Thoracic aorta (tissue), 2 donors: ENCODE measurements at regions not wholly inside any gene's neighbourhood (a gene's known extent, or its start where the extent isn't known, plus 50 kb on each side); places are given as distances from the start of the nearest gene placed in this dataset.

Source experiments
- ATAC-seq: fragments of 150-250 bp; one replicate; pipeline ENCODE4 v1.8.0; 2017; ENCODE audit warnings: low read depth; ENCODE audit not compliant: insufficient number of reproducible peaks, low FRiP score
- DNase-seq: peaks from one replicate; pipeline ENCODE4 v3.0.0-alpha.2; 2020; ENCODE audit warnings: low spot score
- H3K27ac ChIP-seq, 2 donors: fragments of 200-600 bp; sonication (generic); 1 replicate in 1 of 2; 2 replicates in 1 of 2; pipeline ENCODE4 v1.5.1; 2016; ENCODE audit warnings: mild to moderate bottlenecking in 2 of 2, moderate library complexity in 2 of 2
- H3K27me3 ChIP-seq: fragments of 200-600 bp; sonication (generic); replicated peaks from 2 replicates; pipeline ENCODE4 v1.6.0; 2016; ENCODE audit warnings: mild to moderate bottlenecking; ENCODE audit not compliant: insufficient read depth
- H3K36me3 ChIP-seq: fragments of 200-600 bp; sonication (generic); one replicate; pipeline ENCODE4 v1.5.1; 2016
- H3K4me1 ChIP-seq, 2 donors: fragments of 200-600 bp; sonication (generic); 1 replicate in 1 of 2; 2 replicates in 1 of 2; pipeline versions ENCODE4 v1.5.1 to v1.6.0; 2016; ENCODE audit warnings: low read depth in 2 of 2, mild to moderate bottlenecking in 1 of 2; ENCODE audit not compliant: control insufficient read depth in 1 of 2
- H3K4me3 ChIP-seq: fragments of 200-600 bp; sonication (generic); 2 replicates; pipeline ENCODE4 v1.5.1; 2016; ENCODE audit warnings: mild to moderate bottlenecking
- H3K9me3 ChIP-seq: fragments of 200-600 bp; sonication (generic); 2 replicates; pipeline ENCODE4 v1.5.1; 2016
- CTCF ChIP-seq: fragments of 200-600 bp; sonication (generic); IDR thresholded peaks from one replicate; pipeline ENCODE4 v1.5.1; 2019; ENCODE audit warnings: antibody characterized with exemption

GRCh38 chr18:28541276-28541930 lies 364.5 kb upstream of the CDH2 start:
- no peak for TF ChIP-seq CTCF
- no peak for ATAC-seq
- DNase-seq = no peak

GRCh38 chr18:28529644-28530043 lies 352.7 kb upstream of the CDH2 start:
- H3K27me3 ChIP-seq = no peaks in the 10 kb centered on the region
- ATAC-seq = no peak
- H3K36me3 ChIP-seq = no peaks in the 10 kb centered on the region
- no peak for TF ChIP-seq CTCF
- H3K4me3 ChIP-seq = no peak overlapping the region
- H3K4me1 ChIP-seq = no peaks in the 10 kb centered on the region
- DNase-seq = no peak
- H3K9me3 ChIP-seq = no peaks in the 10 kb centered on the region
- H3K27ac ChIP-seq = no peak overlapping the region

More at GRCh38 chr18:28541276-28541930, 364.5 kb upstream of the CDH2 start:
- Histone ChIP-seq H3K4me3 (no peak overlapping the region), H3K4me1 (peaks cover 0 to 7% of the 10 kb centered on the region in 2 donors), H3K27me3 (no peaks in the 10 kb centered on the region), H3K27ac (no peak overlapping the region), H3K9me3 (no peaks in the 10 kb centered on the region), H3K36me3 (no peaks in the 10 kb centered on the region)

- no peak for TF ChIP-seq CTCF
- DNase-seq (no peak), ATAC-seq (no peak)
- Histone ChIP-seq H3K27ac (no peak overlapping the region), H3K4me3 (no peak overlapping the region), H3K4me1 (no peaks in the 10 kb centered on the region), H3K27me3 (no peaks in the 10 kb centered on the region), H3K9me3 (no peaks in the 10 kb centered on the region), H3K36me3 (no peaks in the 10 kb centered on the region)
Measured at GRCh38 chr18:28526196-28526595, 349.3 kb upstream of the CDH2 start.

- Histone ChIP-seq H3K27ac (no peak overlapping the region), H3K4me1 (no peaks in the 10 kb centered on the region)
- ATAC-seq = no peak
Measured at GRCh38 chr18:28523758-28524475, 347.0 kb upstream of the CDH2 start.

More at GRCh38 chr18:28523758-28524475, 347.0 kb upstream of the CDH2 start:
- H3K9me3 ChIP-seq = no peaks in the 10 kb centered on the region
- no peak overlapping the region for H3K4me3 ChIP-seq
- H3K36me3 ChIP-seq = no peaks in the 10 kb centered on the region
- TF ChIP-seq CTCF = no peak
- no peak for DNase-seq
- no peaks in the 10 kb centered on the region for H3K27me3 ChIP-seq
